ENCODE measurements at regions not wholly inside any gene's neighbourhood (a gene's known extent, or its start where the extent isn't known, plus 50 kb on each side); places are given as distances from the start of the nearest gene placed in this dataset.

- Histone ChIP-seq H3K27ac (no peak overlapping the region), H3K4me1 (no peaks in the 10 kb centered on the region), H3K27me3 (no peaks in the 10 kb centered on the region), H3K4me3 (no peak overlapping the region), H3K9me3 (no peaks in the 10 kb centered on the region), H3K36me3 (no peaks in the 10 kb centered on the region)
- intact Hi-C loops (cut with DNase I), result no loop called here
- no peak for TF ChIP-seq POLR2A (IDR thresholded peaks at IDR 0.05)
- no peak for TF ChIP-seq POLR2AphosphoS5 (IDR thresholded peaks at IDR 0.05)
- no peak for TF ChIP-seq CTCF (IDR thresholded peaks at IDR 0.05)
- TF ChIP-seq EP300 (IDR thresholded peaks at IDR 0.05), result no peak
- 87 to 92% methylated on average over 3 of the region's 3 CpGs for WGBS, 2 donors
- DNase-seq, result no peak
Observed at GRCh38 chr1:217053676-217054075, 330.4 kb upstream of the ESRRG start.

GRCh38 chr1:217052626-217053025, 329.4 kb upstream of the ESRRG start:
- no peak for DNase-seq
- 74 to 80% methylated on average over 2 of the region's 2 CpGs for WGBS, 2 donors
- H3K4me1 ChIP-seq, result no peaks in the 10 kb centered on the region
- intact Hi-C loops (cut with DNase I), result no loop called here
- H3K4me3 ChIP-seq, result no peak overlapping the region
- H3K27ac ChIP-seq, result no peak overlapping the region
- H3K9me3 ChIP-seq, result no peaks in the 10 kb centered on the region
- H3K27me3 ChIP-seq, result no peaks in the 10 kb centered on the region
- no peaks in the 10 kb centered on the region for H3K36me3 ChIP-seq
- TF ChIP-seq POLR2A (IDR thresholded peaks at IDR 0.05), result no peak
- TF ChIP-seq EP300 (IDR thresholded peaks at IDR 0.05), result no peak
- TF ChIP-seq CTCF (IDR thresholded peaks at IDR 0.05), result no peak
- TF ChIP-seq POLR2AphosphoS5 (IDR thresholded peaks at IDR 0.05), result no peak

- Histone ChIP-seq H3K9me3 (no peaks in the 10 kb centered on the region), H3K27ac (no peak overlapping the region), H3K27me3 (no peaks in the 10 kb centered on the region), H3K36me3 (no peaks in the 10 kb centered on the region), H3K4me1 (no peaks in the 10 kb centered on the region), H3K4me3 (no peak overlapping the region)
- 71 to 94% methylated on average over 2 of the region's 2 CpGs for WGBS, 2 donors
- DNase-seq, result no peak
- no peak for TF ChIP-seq CTCF (IDR thresholded peaks at IDR 0.05)
- intact Hi-C loops (cut with DNase I), result no loop called here
Observed at GRCh38 chr1:217052196-217052595, 329.0 kb upstream of the ESRRG start.

- intact Hi-C loops (cut with DNase I), result no loop called here
- no peak for TF ChIP-seq POLR2AphosphoS5 (IDR thresholded peaks at IDR 0.05)
- TF ChIP-seq EP300 (IDR thresholded peaks at IDR 0.05), result no peak
- TF ChIP-seq CTCF (IDR thresholded peaks at IDR 0.05), result no peak
- no peak for TF ChIP-seq POLR2A (IDR thresholded peaks at IDR 0.05)
- Histone ChIP-seq H3K4me3 (no peak overlapping the region), H3K27ac (no peak overlapping the region), H3K4me1 (no peaks in the 10 kb centered on the region), H3K27me3 (no peaks in the 10 kb centered on the region), H3K36me3 (no peaks in the 10 kb centered on the region), H3K9me3 (no peaks in the 10 kb centered on the region)
- WGBS, 2 donors, result 56 to 68% methylated on average over 2 of the region's 2 CpGs
- no peak for DNase-seq
Observed at GRCh38 chr1:217049721-217050120, 326.5 kb upstream of the ESRRG start.

GRCh38 chr1:217049081-217049480, 325.9 kb upstream of the ESRRG start:
- 92% methylated on average over 1 of the region's 1 CpG for WGBS, 2 donors
- no peaks in the 10 kb centered on the region for H3K36me3 ChIP-seq
- H3K27me3 ChIP-seq, result no peaks in the 10 kb centered on the region
- no peak for TF ChIP-seq POLR2AphosphoS5 (IDR thresholded peaks at IDR 0.05)
- no peak for TF ChIP-seq POLR2A (IDR thresholded peaks at IDR 0.05)
- TF ChIP-seq EP300 (IDR thresholded peaks at IDR 0.05), result no peak
- no peak for TF ChIP-seq CTCF (IDR thresholded peaks at IDR 0.05)
- no peak overlapping the region for H3K27ac ChIP-seq
- H3K9me3 ChIP-seq, result no peaks in the 10 kb centered on the region
- no peak for DNase-seq
- H3K4me3 ChIP-seq, result no peak overlapping the region
- no peaks in the 10 kb centered on the region for H3K4me1 ChIP-seq
- intact Hi-C loops (cut with DNase I), result no loop called here
